NCI-H1694 (cell line): ENCODE measurements at regions not wholly inside any gene's neighbourhood (a gene's known extent, or its start where the extent isn't known, plus 50 kb on each side); places are given as distances from the start of the nearest gene placed in this dataset.
"Not testable (repeated sequence)": the region's sequence is repeated elsewhere in the genome, so short reads cannot be mapped to it uniquely, and the experiment has no call there.

ENCODE experiments used
- DNase-seq: peaks from one replicate; lab custom pipeline; 2025; lab: John Stamatoyannopoulos, UW

DNA sequence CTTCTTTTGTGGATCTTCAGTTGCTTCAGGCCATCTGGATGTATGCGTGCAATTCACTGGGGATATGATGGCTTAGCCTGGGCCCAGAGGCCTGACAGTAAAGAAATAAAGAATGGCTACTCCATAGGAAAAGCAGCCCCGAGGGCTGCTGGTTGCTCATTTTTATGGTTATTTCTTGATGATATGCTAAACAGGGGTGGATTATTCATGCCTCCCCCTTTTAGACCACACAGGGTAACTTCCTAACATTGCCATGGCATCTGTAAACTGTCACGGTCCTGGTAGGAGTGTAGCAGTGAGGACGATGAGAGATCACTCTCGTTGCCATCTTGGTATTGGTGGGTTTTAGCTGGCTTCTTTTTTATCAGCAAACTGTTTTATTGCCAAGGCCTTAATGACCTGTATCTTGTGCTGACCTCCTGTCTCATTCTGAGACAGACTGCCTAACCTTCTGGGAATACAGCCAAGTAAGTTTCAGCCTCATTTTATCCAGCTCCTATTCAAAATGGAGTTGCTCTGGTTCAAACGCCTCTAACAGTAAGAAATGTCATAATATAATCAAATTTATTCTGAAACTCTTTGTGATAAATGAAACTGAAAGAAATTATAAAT, 60.5 kb downstream of the DSEL start:
- no peak for DNase-seq

GRCh38 chr18:67453901-67454300, 62.6 kb downstream of the DSEL start:
- DNase-seq: no peak

DNA sequence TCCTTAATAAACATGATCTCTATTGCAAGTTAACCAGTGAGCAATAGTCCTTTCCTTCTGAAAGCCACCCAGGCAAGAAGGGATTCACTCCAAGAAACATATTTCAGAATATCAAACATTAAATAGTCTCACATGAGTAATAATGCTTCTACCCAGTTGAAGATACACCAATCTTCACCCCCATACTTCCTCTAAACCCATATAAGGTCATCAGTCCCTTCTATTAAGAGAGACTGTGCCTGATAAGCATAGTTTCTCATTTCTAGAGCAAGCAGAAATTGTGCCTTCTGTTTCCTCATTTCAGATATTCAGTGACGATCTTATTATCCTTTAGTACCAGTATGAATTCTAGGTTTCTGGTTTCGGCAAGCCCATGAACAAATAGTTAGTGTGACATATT, 64.6 kb downstream of the DSEL start:
- DNase-seq: no peak

DNA sequence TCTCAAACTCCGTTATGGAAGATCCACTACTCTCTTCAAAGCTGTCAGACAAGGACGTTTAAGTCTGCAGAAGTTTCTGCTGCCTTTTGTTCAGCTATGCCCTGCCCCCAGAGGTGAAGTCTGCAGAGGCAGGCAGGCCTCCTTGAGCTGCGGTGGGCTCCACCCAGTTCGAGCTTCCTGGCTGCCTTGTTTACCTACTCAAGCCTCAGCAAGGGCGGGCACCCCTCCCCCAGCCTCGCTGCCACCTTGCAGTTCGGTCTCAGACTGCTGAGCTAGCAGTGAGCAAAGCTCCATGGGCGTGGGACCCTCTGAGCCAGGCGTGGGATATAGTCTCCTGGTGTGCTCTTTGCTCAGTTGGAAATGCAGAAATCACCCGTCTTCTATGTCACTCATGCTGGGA, 65.4 kb downstream of the DSEL start:
- not testable (repeated sequence) for DNase-seq

GRCh38 chr18:67433971-67434370, 82.5 kb downstream of the DSEL start:
- DNase-seq: no peak

DNA sequence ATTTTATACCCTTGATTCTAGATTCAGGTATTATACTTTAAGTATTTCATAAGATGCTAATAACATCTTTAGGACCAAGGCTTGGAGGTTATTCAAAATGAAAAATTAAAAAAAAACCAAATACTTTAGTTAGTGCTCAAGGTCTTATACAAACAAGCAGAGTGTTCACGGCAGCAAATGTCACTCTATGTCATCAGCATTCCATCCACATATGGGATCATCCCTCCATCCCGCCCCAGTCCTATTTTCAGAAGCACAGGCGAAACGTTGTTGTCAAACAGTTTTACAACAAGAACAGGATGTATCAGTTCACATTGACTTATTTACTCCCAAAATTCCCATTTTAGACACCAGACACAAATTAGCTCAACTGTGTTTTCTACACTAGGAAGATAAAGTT, 83.7 kb downstream of the DSEL start:
- no peak for DNase-seq

GRCh38 chr18:67428805-67429204, 87.7 kb downstream of the DSEL start:
- no peak for DNase-seq

DNA sequence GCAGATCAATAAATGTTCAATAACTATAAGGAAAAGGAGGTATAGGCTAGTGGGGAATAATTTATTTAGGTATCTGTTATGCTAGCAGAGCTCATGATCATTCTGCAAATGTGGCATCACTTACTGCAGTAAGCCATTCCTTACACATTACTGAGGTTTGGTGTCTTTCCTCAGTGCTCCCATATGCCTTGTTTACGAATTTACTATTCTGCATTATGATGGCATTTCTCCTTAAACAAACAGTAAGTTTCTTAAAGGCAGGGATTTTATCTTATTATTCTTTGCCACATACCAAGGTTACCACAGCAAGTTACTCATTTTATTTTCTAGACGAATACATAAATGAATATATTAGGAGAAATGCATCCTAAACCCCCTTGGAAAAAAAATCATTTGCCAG, 88.4 kb downstream of the DSEL start:
- no peak for DNase-seq

GRCh38 chr18:67426486-67426885, 90.0 kb downstream of the DSEL start:
- DNase-seq: no peak

GRCh38 chr18:67425672-67426071, 90.8 kb downstream of the DSEL start:
- no peak for DNase-seq

DNA sequence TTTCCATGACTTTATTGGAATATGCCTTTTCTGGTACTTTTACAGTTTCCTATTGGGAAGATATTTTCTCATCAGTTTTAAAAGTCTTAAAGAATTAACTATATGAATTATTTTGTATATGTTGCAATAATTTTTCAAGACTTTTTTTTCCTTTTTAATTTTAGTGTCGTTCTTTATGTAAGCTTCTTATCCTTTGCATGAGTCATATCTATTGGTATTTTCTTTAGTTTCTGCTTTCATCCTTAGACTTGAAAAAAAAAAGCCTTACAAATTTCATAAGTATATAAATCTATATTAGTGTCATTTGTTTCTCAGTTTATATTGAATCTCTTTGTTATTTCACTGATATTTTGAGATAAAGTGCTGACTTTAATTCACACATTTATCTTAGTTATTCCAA, 94.9 kb downstream of the DSEL start:
- no peak for DNase-seq

- DNase-seq: no peak
Measured at GRCh38 chr18:67417864-67418523, 98.5 kb downstream of the DSEL start.

GRCh38 chr18:67411116-67411515, 105.4 kb downstream of the DSEL start:
- no peak for DNase-seq

- no peak for DNase-seq
Measured at GRCh38 chr18:67410075-67411070, 106.1 kb downstream of the DSEL start.

DNA sequence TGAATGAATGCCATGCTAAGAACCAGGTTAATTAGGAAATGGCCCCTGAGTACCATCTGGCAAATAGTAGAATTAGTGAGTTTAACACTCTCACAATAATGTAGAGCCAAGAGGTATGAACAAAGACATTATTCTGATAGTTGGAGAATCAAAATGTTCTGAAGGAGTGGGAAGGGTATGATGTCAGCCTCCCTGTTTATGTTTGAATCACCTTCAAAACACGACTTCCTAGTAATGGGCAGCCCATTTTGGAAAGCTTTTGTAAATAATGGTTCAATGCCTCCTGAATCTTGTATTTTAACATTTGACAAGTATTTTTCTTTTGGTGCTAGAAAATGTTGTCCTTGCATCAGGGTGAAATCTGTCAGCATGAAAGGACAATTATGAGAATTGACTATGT, 108.3 kb downstream of the DSEL start:
- no peak for DNase-seq

GRCh38 chr18:67406714-67407113, 109.8 kb downstream of the DSEL start:
- no peak for DNase-seq

- DNase-seq: no peak
Measured at GRCh38 chr18:67402543-67402942, 114.0 kb downstream of the DSEL start.

DNA sequence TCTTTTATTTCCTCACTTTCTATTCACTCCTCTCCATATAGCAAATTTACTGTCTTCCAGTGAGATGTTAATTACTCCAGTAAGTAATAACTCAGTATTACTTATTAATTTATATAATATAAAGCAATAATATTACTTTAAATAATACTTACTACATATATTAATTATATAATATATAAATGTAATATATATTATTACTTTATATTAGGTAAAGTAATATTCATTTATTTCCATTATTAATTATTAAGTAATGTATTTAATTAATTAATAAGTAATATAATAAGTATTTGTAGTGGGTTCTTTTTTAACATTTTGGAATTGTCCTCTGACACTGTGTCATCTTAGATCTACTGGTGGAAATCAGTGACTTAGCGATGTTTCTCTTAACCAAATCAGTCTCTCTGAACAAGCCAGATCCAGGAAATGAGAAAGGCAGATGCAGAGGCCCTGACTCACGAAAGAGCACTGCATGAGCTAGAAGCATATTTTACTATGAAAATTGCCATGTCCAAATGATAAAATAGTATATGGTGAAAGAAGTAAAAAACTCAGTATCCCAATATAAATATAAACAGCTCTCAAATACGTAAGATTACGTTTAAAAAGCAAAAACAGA, 115.9 kb downstream of the DSEL start:
- DNase-seq: no peak

GRCh38 chr18:67386032-67386431, 130.5 kb downstream of the DSEL start:
- no peak for DNase-seq

- no peak for DNase-seq
Measured at GRCh38 chr18:67385455-67385854, 131.1 kb downstream of the DSEL start.

- not testable (repeated sequence) for DNase-seq
Measured at GRCh38 chr18:67384057-67384456, 132.5 kb downstream of the DSEL start.

- no peak for DNase-seq
Measured at GRCh38 chr18:67381608-67382150, 134.8 kb downstream of the DSEL start.
